Astrocyte (in vitro differentiated cells and primary cell): ENCODE measurements at regions not wholly inside any gene's neighbourhood (a gene's known extent, or its start where the extent isn't known, plus 50 kb on each side); places are given as distances from the start of the nearest gene placed in this dataset.

ENCODE experiments used
- DNase-seq: peaks from one replicate; pipeline ENCODE4 v3.0.0-alpha.2; 2010; ENCODE audit warnings: low read depth
- FAIRE-seq: peaks from 2 replicates; lab custom pipeline; 2011; peaks lifted over from hg19 to GRCh38; lab: Jason Lieb, UNC
- H2AFZ ChIP-seq: 2 replicates; pipeline ENCODE4 v1.6.0; 2012; ENCODE audit warnings: low read depth, low read length, inconsistent platforms
- H3K27ac ChIP-seq: 2 replicates; pipeline ENCODE4 v1.5.1; 2011; ENCODE audit warnings: low read depth, low read length, inconsistent platforms
- H3K27me3 ChIP-seq: 2 replicates; pipeline ENCODE4 v1.6.0; 2011; ENCODE audit warnings: low read length, inconsistent platforms; ENCODE audit not compliant: insufficient read depth
- H3K36me3 ChIP-seq: 2 replicates; pipeline ENCODE4 v1.5.1; 2011; ENCODE audit warnings: low read length, inconsistent platforms; ENCODE audit not compliant: insufficient read depth
- H3K4me1 ChIP-seq: 2 replicates; pipeline ENCODE4 v1.5.1; 2011; ENCODE audit warnings: low read length, inconsistent platforms; ENCODE audit not compliant: insufficient read depth
- H3K4me2 ChIP-seq: 2 replicates; pipeline ENCODE4 v1.6.0; 2012; ENCODE audit warnings: low read length, inconsistent platforms
- H3K4me3 ChIP-seq: 2 replicates; pipeline ENCODE4 v1.5.1; 2011; ENCODE audit warnings: low read depth, mild to moderate bottlenecking, low read length, inconsistent platforms; ENCODE audit not compliant: insufficient read depth
- H3K79me2 ChIP-seq: 2 replicates; pipeline ENCODE4 v1.6.0; 2012; ENCODE audit warnings: mild to moderate bottlenecking, low read length, inconsistent platforms; ENCODE audit not compliant: insufficient read depth
- H3K9ac ChIP-seq: 2 replicates; pipeline ENCODE4 v1.6.0; 2012; ENCODE audit warnings: mild to moderate bottlenecking, low read length, inconsistent platforms
- H3K9me3 ChIP-seq: 2 replicates; pipeline ENCODE4 v1.5.1; 2012; ENCODE audit warnings: low read depth, mild to moderate bottlenecking, low read length, inconsistent platforms; ENCODE audit not compliant: insufficient read depth
- H4K20me1 ChIP-seq: 2 replicates; pipeline ENCODE4 v1.6.0; 2012; ENCODE audit warnings: low read length, inconsistent platforms; ENCODE audit not compliant: insufficient read depth
- H3K27ac Mint-ChIP-seq: one replicate; pipeline ENCODE4 v1.8.0; 2021; ENCODE audit warnings: mild to moderate bottlenecking, mixed read lengths; ENCODE audit not compliant: unreplicated experiment
- H3K27me3 Mint-ChIP-seq: one replicate; pipeline ENCODE4 v1.8.0; 2021; ENCODE audit warnings: low read depth, mixed read lengths; ENCODE audit not compliant: unreplicated experiment
- H3K36me3 Mint-ChIP-seq: one replicate; pipeline ENCODE4 v1.8.0; 2021; ENCODE audit warnings: low read depth, mixed read lengths; ENCODE audit not compliant: unreplicated experiment
- H3K4me1 Mint-ChIP-seq: one replicate; pipeline ENCODE4 v1.8.0; 2021; ENCODE audit warnings: low read depth, mixed read lengths; ENCODE audit not compliant: unreplicated experiment
- H3K4me3 Mint-ChIP-seq: one replicate; pipeline ENCODE4 v1.8.0; 2021; ENCODE audit warnings: mild to moderate bottlenecking, moderate library complexity, mixed read lengths; ENCODE audit not compliant: unreplicated experiment
- H3K9me3 Mint-ChIP-seq: one replicate; pipeline ENCODE4 v1.8.0; 2021; ENCODE audit warnings: mild to moderate bottlenecking, mixed read lengths; ENCODE audit not compliant: unreplicated experiment
- CTCF ChIP-seq: IDR thresholded peaks from 2 replicates; pipeline ENCODE4 v1.5.1; 2011; ENCODE audit warnings: low read depth, mild to moderate bottlenecking, inconsistent platforms, low read length, moderate library complexity; ENCODE audit not compliant: insufficient read depth
- EZH2 ChIP-seq: IDR thresholded peaks from 2 replicates; pipeline ENCODE4 v1.6.1; 2012; ENCODE audit warnings: mild to moderate bottlenecking, low read length, inconsistent platforms; ENCODE audit not compliant: insufficient read depth

GRCh38 chr18:78672862-78673446 is 306.7 kb upstream of the SALL3 start:
- Mint-ChIP-seq H3K27me3 (no peaks in the 10 kb centered on the region), H3K9me3 (peaks cover 18% of the 10 kb centered on the region), H3K4me1 (no peaks in the 10 kb centered on the region), H3K4me3 (no peak overlapping the region), H3K27ac (no peak overlapping the region), H3K36me3 (no peaks in the 10 kb centered on the region)
- H3K27ac ChIP-seq = no peak overlapping the region
- H3K27me3 ChIP-seq = no peaks in the 10 kb centered on the region
- FAIRE-seq (no peak), DNase-seq (no peak)
- H3K9me3 ChIP-seq = peaks cover 12% of the 10 kb centered on the region
- H3K4me2 ChIP-seq = no peak overlapping the region
- H3K4me3 ChIP-seq = no peak overlapping the region
- no peaks in the 10 kb centered on the region for H3K4me1 ChIP-seq
- H3K36me3 ChIP-seq = no peaks in the 10 kb centered on the region
- no peaks in the 10 kb centered on the region for H3K79me2 ChIP-seq
- TF ChIP-seq CTCF = no peak
- no peak for TF ChIP-seq EZH2
- no peak overlapping the region for H2AFZ ChIP-seq
- H4K20me1 ChIP-seq = no peaks in the 10 kb centered on the region
- no peak overlapping the region for H3K9ac ChIP-seq

GRCh38 chr18:78673516-78674321 is 305.9 kb upstream of the SALL3 start:
- Histone ChIP-seq H3K27me3 (no peaks in the 10 kb centered on the region), H3K27ac (no peak overlapping the region), H3K36me3 (no peaks in the 10 kb centered on the region), H3K4me1 (no peaks in the 10 kb centered on the region), H3K9me3 (peaks cover 12% of the 10 kb centered on the region), H3K4me3 (no peak overlapping the region), H2AFZ (no peak overlapping the region), H4K20me1 (no peaks in the 10 kb centered on the region), H3K4me2 (no peak overlapping the region), H3K9ac (no peak overlapping the region), H3K79me2 (no peaks in the 10 kb centered on the region)
- no peak for TF ChIP-seq EZH2
- no peaks in the 10 kb centered on the region for H3K27me3 Mint-ChIP-seq
- H3K36me3 Mint-ChIP-seq = no peaks in the 10 kb centered on the region
- H3K4me1 Mint-ChIP-seq = no peaks in the 10 kb centered on the region
- FAIRE-seq (no peak), DNase-seq (no peak)
- no peak overlapping the region for H3K27ac Mint-ChIP-seq
- H3K4me3 Mint-ChIP-seq = no peak overlapping the region
- H3K9me3 Mint-ChIP-seq = peaks cover 22% of the 10 kb centered on the region

- DNase-seq (no peak), FAIRE-seq (no peak)
- no peak overlapping the region for H3K4me3 Mint-ChIP-seq
- Histone ChIP-seq H3K9ac (no peak overlapping the region), H4K20me1 (no peaks in the 10 kb centered on the region), H3K4me2 (no peak overlapping the region), H3K36me3 (no peaks in the 10 kb centered on the region), H3K4me1 (no peaks in the 10 kb centered on the region), H3K9me3 (peaks cover 12% of the 10 kb centered on the region), H3K27ac (no peak overlapping the region), H3K27me3 (no peaks in the 10 kb centered on the region), H2AFZ (no peak overlapping the region), H3K79me2 (no peaks in the 10 kb centered on the region), H3K4me3 (no peak overlapping the region)
- no peaks in the 10 kb centered on the region for H3K36me3 Mint-ChIP-seq
- H3K27ac Mint-ChIP-seq = no peak overlapping the region
- TF ChIP-seq CTCF = no peak
- no peak for TF ChIP-seq EZH2
- peaks cover 22% of the 10 kb centered on the region for H3K9me3 Mint-ChIP-seq
- no peaks in the 10 kb centered on the region for H3K4me1 Mint-ChIP-seq
- H3K27me3 Mint-ChIP-seq = no peaks in the 10 kb centered on the region
These were observed 304.4 kb upstream of the SALL3 start for GRCh38 chr18:78675231-78675630.
